HCT116 (cell line): ENCODE measurements at regions not wholly inside any gene's neighbourhood (a gene's known extent, or its start where the extent isn't known, plus 50 kb on each side); places are given as distances from the start of the nearest gene placed in this dataset.

Source experiments
- CEBPB ChIP-seq: IDR thresholded peaks from 2 replicates; pipeline ENCODE4 v1.6.1; 2012; ENCODE audit warnings: low read depth
- EZH2 ChIP-seq: fragments of 200-600 bp; sonication (generic); IDR thresholded peaks from 2 replicates; pipeline ENCODE4 v1.6.1; 2017; ENCODE audit warnings: antibody characterized with exemption, mixed run types
- FOSL1 ChIP-seq: IDR thresholded peaks from 2 replicates; pipeline ENCODE4 v1.6.1; 2012; ENCODE audit warnings: low read depth
- POLR2A ChIP-seq: IDR thresholded peaks from 2 replicates; pipeline ENCODE4 v1.7.0; 2011; ENCODE audit warnings: borderline replicate concordance; ENCODE audit not compliant: insufficient read depth, insufficient read length; ENCODE audit errors: extremely low read depth
- POLR2AphosphoS5 ChIP-seq: IDR thresholded peaks from 2 replicates; pipeline ENCODE4 v1.6.1; 2011; ENCODE audit warnings: mild to moderate bottlenecking, low read depth, low read length, moderate library complexity
- RAD21 ChIP-seq: IDR thresholded peaks from 2 replicates; pipeline ENCODE4 v1.6.1; 2012; ENCODE audit warnings: low read depth, mild to moderate bottlenecking
- SP1 ChIP-seq: IDR thresholded peaks from 2 replicates; pipeline ENCODE4 v1.6.1; 2012; ENCODE audit warnings: low read depth
- YY1 ChIP-seq: IDR thresholded peaks from 2 replicates; pipeline ENCODE4 v1.6.1; 2011; ENCODE audit warnings: low read length, low read depth, moderate library complexity, mild to moderate bottlenecking; ENCODE audit not compliant: insufficient replicate concordance; ENCODE audit errors: extremely low read depth
- TF ChIP-seq, protein P1 (sequence below): IDR thresholded peaks from 2 replicates; pipeline ENCODE4 v1.6.1; 2012
- TF ChIP-seq, protein P2 (sequence below), 3 experiments: fragments of 200-600 bp in 1 of 3; sonication (generic) in 1 of 3; IDR thresholded peaks in 2 of 3; conservative IDR thresholded peaks in 1 of 3; 2 replicates each; pipeline ENCODE4 v1.5.1; 2012 to 2017; ENCODE audit warnings: low read depth in 2 of 3, low read length in 2 of 3, antibody characterized with exemption in 1 of 3, borderline replicate concordance in 1 of 3, control low read depth in 1 of 3, mild to moderate bottlenecking in 1 of 3, mixed read lengths in 1 of 3, mixed run types in 1 of 3, moderate library complexity in 1 of 3; ENCODE audit not compliant: insufficient read depth in 1 of 3
- TF ChIP-seq, protein P3 (sequence below): IDR thresholded peaks from 2 replicates; pipeline ENCODE4 v1.6.1; 2012; ENCODE audit warnings: low read depth

DNA sequence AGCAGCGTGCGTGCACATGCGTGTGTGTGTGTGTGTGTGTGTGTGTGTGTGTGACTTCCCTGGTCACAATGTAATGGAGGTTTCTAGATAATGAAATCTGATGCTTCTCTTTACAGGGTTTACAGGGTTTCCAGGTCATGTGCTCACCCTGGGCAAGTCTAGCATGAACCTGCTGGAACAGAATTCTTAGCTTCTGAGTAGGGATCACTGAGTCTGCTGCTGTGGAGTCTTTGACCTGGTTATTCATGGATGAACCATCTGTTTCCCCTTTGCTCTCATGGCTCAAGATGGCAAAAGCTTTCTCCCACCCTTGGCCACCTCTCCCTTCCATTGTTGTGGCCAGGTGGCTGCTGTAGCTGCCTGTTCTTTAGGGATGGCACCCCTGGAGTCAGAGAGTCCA, 111.6 kb upstream of the SHB start:
- TF ChIP-seq, protein P1, sequence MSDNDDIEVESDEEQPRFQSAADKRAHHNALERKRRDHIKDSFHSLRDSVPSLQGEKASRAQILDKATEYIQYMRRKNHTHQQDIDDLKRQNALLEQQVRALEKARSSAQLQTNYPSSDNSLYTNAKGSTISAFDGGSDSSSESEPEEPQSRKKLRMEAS, result no peak
- TF ChIP-seq RAD21 (no peak), EZH2 (no peak), CEBPB (no peak), SP1 (no peak), FOSL1 (no peak), POLR2AphosphoS5 (no peak), POLR2A (no peak), YY1 (no peak)
- TF ChIP-seq, protein P2, sequence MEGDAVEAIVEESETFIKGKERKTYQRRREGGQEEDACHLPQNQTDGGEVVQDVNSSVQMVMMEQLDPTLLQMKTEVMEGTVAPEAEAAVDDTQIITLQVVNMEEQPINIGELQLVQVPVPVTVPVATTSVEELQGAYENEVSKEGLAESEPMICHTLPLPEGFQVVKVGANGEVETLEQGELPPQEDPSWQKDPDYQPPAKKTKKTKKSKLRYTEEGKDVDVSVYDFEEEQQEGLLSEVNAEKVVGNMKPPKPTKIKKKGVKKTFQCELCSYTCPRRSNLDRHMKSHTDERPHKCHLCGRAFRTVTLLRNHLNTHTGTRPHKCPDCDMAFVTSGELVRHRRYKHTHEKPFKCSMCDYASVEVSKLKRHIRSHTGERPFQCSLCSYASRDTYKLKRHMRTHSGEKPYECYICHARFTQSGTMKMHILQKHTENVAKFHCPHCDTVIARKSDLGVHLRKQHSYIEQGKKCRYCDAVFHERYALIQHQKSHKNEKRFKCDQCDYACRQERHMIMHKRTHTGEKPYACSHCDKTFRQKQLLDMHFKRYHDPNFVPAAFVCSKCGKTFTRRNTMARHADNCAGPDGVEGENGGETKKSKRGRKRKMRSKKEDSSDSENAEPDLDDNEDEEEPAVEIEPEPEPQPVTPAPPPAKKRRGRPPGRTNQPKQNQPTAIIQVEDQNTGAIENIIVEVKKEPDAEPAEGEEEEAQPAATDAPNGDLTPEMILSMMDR (IDR thresholded peaks at IDR 0.05 in 2 of 3, conservative IDR thresholded peaks at IDR 0.05 in 1 of 3; ENCODE audit: borderline replicate concordance in 1 of 3, insufficient read depth in 1 of 3, low read depth in 2 of 3, low read length in 2 of 3), result no peak
- TF ChIP-seq, protein P3, sequence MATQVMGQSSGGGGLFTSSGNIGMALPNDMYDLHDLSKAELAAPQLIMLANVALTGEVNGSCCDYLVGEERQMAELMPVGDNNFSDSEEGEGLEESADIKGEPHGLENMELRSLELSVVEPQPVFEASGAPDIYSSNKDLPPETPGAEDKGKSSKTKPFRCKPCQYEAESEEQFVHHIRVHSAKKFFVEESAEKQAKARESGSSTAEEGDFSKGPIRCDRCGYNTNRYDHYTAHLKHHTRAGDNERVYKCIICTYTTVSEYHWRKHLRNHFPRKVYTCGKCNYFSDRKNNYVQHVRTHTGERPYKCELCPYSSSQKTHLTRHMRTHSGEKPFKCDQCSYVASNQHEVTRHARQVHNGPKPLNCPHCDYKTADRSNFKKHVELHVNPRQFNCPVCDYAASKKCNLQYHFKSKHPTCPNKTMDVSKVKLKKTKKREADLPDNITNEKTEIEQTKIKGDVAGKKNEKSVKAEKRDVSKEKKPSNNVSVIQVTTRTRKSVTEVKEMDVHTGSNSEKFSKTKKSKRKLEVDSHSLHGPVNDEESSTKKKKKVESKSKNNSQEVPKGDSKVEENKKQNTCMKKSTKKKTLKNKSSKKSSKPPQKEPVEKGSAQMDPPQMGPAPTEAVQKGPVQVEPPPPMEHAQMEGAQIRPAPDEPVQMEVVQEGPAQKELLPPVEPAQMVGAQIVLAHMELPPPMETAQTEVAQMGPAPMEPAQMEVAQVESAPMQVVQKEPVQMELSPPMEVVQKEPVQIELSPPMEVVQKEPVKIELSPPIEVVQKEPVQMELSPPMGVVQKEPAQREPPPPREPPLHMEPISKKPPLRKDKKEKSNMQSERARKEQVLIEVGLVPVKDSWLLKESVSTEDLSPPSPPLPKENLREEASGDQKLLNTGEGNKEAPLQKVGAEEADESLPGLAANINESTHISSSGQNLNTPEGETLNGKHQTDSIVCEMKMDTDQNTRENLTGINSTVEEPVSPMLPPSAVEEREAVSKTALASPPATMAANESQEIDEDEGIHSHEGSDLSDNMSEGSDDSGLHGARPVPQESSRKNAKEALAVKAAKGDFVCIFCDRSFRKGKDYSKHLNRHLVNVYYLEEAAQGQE, result no peak
